ENCODE measurements at regions not wholly inside any gene's neighbourhood (a gene's known extent, or its start where the extent isn't known, plus 50 kb on each side); places are given as distances from the start of the nearest gene placed in this dataset.

DNA sequence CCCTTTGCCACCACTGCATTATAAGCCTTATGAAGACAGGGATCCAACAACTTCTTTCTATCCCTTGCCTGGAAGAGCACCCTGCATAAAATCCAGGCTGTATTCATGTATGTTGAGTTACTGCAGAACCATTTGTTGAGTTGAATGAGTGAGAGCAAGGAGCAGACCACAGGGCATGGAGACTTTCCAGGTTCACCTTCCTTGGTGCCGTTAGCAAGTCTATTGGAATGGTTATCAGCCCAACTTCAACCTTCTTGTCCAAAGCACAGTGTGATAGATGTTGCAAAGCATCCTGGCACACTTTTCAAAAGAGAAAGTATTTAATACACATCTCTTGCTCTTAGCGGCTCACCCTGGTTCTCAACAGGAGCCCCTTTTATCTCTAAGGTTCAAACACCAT, 100.9 kb upstream of the CLDN10 start:
- DNase-seq (no peak), ATAC-seq (ENCODE audit: insufficient read depth, low FRiP score) (no peak)
- Histone ChIP-seq H3K4me1 (ENCODE audit: control insufficient read depth in 5 of 5, insufficient read depth in 5 of 5, low read length in 5 of 5) (no peaks in the 10 kb centered on the region), H3K4me3 (no peak overlapping the region), H3K9ac (ENCODE audit: insufficient read depth in 1 of 2, low read length in 2 of 2) (no peak overlapping the region), H3K36me3 (ENCODE audit: control insufficient read depth in 4 of 4, insufficient read depth in 4 of 4, low read length in 4 of 4) (no peaks in the 10 kb centered on the region), H3K27me3 (ENCODE audit: control insufficient read depth in 3 of 3, insufficient read depth in 3 of 3, low read length in 2 of 3) (no peaks in the 10 kb centered on the region), H3K27ac (ENCODE audit: low read depth in 1 of 2, low read length in 1 of 2) (no peak overlapping the region), H3K9me3 (ENCODE audit: control insufficient read depth in 4 of 4, insufficient read depth in 3 of 4, low read length in 3 of 4) (no peaks in the 10 kb centered on the region)
- 91 to 98% methylated on average over 2 of the region's 2 CpGs for WGBS, 2 donors
- no peak for TF ChIP-seq CTCF (IDR thresholded peaks at IDR 0.05; ENCODE audit: control extremely low read depth, extremely low read depth)

DNA sequence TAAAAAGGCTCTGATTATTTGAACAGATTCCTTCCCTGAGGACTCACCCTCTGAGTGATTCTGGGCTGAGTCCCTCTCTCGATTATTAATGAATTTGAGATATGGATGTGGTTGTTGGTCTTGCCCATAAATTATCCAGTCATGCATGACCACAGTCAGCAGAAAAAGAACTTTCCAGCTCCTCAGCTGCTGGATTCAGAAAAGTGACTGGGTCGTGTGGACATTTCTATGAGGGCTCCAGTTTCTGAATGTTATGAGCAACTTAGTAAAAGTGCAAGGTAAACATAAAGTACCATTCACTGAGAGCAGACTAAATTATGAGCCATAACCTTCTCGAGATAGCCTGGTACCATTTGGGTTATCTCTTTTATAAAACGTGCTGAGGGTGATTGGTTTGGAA, 100.1 kb upstream of the CLDN10 start:
- no peak for DNase-seq
- H3K4me1 ChIP-seq (ENCODE audit: control insufficient read depth in 5 of 5, insufficient read depth in 5 of 5, low read length in 5 of 5) = no peaks in the 10 kb centered on the region
- WGBS, 2 donors = 27 to 28% methylated on average over 4 of the region's 4 CpGs
- no peak for ATAC-seq (ENCODE audit: insufficient read depth, low FRiP score)
- H3K27me3 ChIP-seq (ENCODE audit: control insufficient read depth in 3 of 3, insufficient read depth in 3 of 3, low read length in 2 of 3) = no peaks in the 10 kb centered on the region
- TF ChIP-seq CTCF (IDR thresholded peaks at IDR 0.05; ENCODE audit: control extremely low read depth, extremely low read depth) = no peak
- H3K4me3 ChIP-seq = no peak overlapping the region
- no peaks in the 10 kb centered on the region for H3K36me3 ChIP-seq (ENCODE audit: control insufficient read depth in 4 of 4, insufficient read depth in 4 of 4, low read length in 4 of 4)
- no peaks in the 10 kb centered on the region for H3K9me3 ChIP-seq (ENCODE audit: control insufficient read depth in 4 of 4, insufficient read depth in 3 of 4, low read length in 3 of 4)
- H3K27ac ChIP-seq (ENCODE audit: low read depth in 1 of 2, low read length in 1 of 2) = no peak overlapping the region
- H3K9ac ChIP-seq (ENCODE audit: insufficient read depth in 1 of 2, low read length in 2 of 2) = no peak overlapping the region

DNA sequence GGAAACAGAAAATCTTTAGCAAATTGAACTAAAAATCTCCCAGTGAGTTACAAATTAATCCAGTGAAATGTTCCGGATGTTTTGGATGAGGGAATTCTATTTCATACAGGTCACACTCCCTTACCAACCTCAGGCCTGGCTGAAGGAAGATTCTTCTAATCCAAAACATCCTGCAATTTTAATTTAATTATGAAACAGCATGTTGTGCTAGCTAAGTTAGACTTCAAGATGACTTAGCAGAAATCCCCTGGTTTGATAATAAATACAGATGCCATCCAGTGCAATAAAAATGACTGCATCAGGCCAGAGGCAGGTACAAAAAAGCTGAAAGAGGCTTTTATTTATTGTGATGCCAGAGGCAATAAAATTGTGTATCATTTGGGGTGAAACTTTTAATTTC, 96.7 kb upstream of the CLDN10 start:
- no peak for TF ChIP-seq CTCF (IDR thresholded peaks at IDR 0.05; ENCODE audit: control extremely low read depth, extremely low read depth)
- ATAC-seq (ENCODE audit: insufficient read depth, low FRiP score) (no peak), DNase-seq (no peak)

GRCh38 chr13:95456815-95457214, 95.7 kb upstream of the CLDN10 start:
- H3K9me3 ChIP-seq (ENCODE audit: control insufficient read depth in 4 of 4, insufficient read depth in 3 of 4, low read length in 3 of 4) = peaks cover 0 to 8% (median 6%) of the 10 kb centered on the region in 4 donors
- H3K9ac ChIP-seq (ENCODE audit: insufficient read depth in 1 of 2, low read length in 2 of 2) = no peak overlapping the region
- 13 to 26% methylated on average over 3 of the region's 3 CpGs for WGBS, 2 donors
- ATAC-seq (ENCODE audit: insufficient read depth, low FRiP score) (no peak), DNase-seq (no peak)
- no peak overlapping the region for H3K27ac ChIP-seq (ENCODE audit: low read depth in 1 of 2, low read length in 1 of 2)
- no peak overlapping the region for H3K4me3 ChIP-seq
- H3K27me3 ChIP-seq (ENCODE audit: control insufficient read depth in 3 of 3, insufficient read depth in 3 of 3, low read length in 2 of 3) = no peaks in the 10 kb centered on the region
- no peaks in the 10 kb centered on the region for H3K4me1 ChIP-seq (ENCODE audit: control insufficient read depth in 5 of 5, insufficient read depth in 5 of 5, low read length in 5 of 5)
- no peak for TF ChIP-seq CTCF (IDR thresholded peaks at IDR 0.05; ENCODE audit: control extremely low read depth, extremely low read depth)
- H3K36me3 ChIP-seq (ENCODE audit: control insufficient read depth in 4 of 4, insufficient read depth in 4 of 4, low read length in 4 of 4) = no peaks in the 10 kb centered on the region

More for the DNA sequence above, 96.7 kb upstream of the CLDN10 start:
- H3K27me3 ChIP-seq (ENCODE audit: control insufficient read depth in 3 of 3, insufficient read depth in 3 of 3, low read length in 2 of 3) = no peaks in the 10 kb centered on the region
- peaks cover 0 to 8% (median 6%) of the 10 kb centered on the region in 4 donors for H3K9me3 ChIP-seq (ENCODE audit: control insufficient read depth in 4 of 4, insufficient read depth in 3 of 4, low read length in 3 of 4)
- no peak overlapping the region for H3K9ac ChIP-seq (ENCODE audit: insufficient read depth in 1 of 2, low read length in 2 of 2)
- no peak overlapping the region for H3K27ac ChIP-seq (ENCODE audit: low read depth in 1 of 2, low read length in 1 of 2)
- no peak overlapping the region for H3K4me3 ChIP-seq
- H3K4me1 ChIP-seq (ENCODE audit: control insufficient read depth in 5 of 5, insufficient read depth in 5 of 5, low read length in 5 of 5) = no peaks in the 10 kb centered on the region
- H3K36me3 ChIP-seq (ENCODE audit: control insufficient read depth in 4 of 4, insufficient read depth in 4 of 4, low read length in 4 of 4) = no peaks in the 10 kb centered on the region
- 64 to 67% methylated on average over 1 of the region's 1 CpG for WGBS, 2 donors
